GM18520 (cell line): ENCODE measurements at regions not wholly inside any gene's neighbourhood (a gene's known extent, or its start where the extent isn't known, plus 50 kb on each side); places are given as distances from the start of the nearest gene placed in this dataset.

Experiments
- ATAC-seq: cut with Tn5 transposase; IDR thresholded peaks from one replicate; pipeline ENCODE4 v1.9.1; 2021; ENCODE audit not compliant: unreplicated experiment

GRCh38 chr6:28732052-28732451 lies 191.7 kb downstream of the TRIM27 start:
- ATAC-seq: no peak

DNA sequence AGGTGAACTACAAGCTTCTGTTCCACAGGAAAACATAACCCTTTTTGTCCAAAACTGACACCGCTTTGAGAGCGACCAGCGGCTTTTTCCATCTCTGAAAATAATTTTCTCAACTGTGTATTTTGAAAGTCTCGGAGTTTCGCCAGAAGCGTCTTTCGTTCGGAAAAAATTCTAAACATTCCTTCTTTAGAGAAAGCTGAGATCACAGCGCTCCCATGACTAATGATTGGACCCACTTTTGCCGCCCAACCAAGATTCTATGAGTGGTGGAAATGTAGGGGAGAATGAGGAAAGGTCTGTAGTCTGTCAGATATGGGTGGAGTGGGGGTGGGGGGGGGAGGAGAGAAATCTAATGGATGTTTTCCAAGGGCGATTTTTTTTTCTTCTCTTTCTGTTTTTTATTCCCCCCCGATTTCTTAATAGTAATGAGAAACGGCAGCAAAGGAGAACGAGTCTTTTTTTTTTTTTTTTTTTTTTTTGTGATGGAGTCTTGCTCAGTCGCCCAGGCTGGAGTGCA lies 189.3 kb downstream of the TRIM27 start:
- no peak for ATAC-seq

DNA sequence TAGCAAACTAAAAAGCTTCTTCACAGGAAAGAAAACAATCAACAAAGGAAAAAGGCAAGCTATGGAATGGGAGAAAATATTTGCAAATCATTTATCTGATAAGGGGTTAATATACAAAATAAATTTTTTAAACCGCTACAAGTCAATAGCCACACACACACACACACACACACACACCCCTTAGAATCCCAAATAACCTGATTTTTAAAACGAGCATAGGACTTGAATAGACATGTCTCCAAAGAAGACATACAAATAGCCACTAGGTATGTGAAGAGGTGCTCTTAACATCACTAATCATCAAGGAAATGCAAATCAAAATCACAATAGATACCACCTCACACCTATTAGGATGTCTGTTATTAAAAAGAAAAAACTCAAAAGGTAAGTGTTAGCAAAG lies 187.7 kb downstream of the TRIM27 start:
- ATAC-seq: no peak

DNA sequence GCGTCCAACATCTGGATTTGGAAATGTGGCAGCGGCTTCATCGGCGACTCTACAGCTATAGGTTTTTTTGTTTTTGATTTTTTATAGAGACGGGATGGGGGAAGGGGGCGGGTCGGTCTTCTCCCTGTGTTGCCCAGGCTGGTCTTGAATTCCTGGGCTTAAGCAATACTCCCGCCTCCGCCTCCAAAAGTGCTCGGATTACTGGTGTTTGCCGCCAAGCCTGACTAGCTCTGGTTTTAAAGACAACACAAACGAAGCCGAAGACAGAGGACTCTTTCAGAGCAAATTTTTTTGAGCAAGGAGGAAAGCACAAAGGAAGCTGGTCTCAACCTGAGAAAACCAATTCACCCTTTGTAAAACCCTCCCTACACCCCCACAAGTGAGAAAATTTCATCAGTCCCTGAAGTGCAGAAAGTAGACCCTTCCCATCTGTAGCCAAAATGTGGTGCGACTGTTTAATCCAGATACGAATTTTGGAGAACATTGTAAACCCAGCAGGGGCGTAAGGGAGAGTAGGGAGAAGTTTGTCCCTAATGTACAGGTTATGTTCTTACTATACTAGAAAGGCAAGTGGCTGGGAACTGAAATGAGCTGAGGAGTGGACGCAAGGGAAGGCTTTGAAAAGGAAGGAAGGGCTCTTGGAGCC lies 185.9 kb downstream of the TRIM27 start:
- no peak for ATAC-seq

DNA sequence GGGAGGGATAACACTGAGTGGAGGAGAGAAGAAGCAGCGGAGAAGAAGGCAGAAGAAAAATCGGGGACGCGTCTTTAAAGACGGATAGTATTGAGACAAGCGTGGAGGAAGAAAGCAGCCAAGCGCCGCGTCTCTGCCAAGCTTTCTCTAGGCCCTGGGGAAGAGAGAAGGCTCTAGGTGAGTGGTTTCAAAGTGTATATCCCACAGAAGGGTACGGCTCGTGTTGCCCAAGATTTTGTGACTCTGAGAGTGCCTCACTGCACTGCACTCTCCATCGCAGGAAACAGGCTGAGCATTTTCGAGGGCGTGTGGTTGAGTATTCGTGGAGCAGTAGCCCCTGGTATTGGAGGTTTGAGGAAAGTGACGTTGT lies 185.4 kb downstream of the TRIM27 start:
- ATAC-seq: no peak

DNA sequence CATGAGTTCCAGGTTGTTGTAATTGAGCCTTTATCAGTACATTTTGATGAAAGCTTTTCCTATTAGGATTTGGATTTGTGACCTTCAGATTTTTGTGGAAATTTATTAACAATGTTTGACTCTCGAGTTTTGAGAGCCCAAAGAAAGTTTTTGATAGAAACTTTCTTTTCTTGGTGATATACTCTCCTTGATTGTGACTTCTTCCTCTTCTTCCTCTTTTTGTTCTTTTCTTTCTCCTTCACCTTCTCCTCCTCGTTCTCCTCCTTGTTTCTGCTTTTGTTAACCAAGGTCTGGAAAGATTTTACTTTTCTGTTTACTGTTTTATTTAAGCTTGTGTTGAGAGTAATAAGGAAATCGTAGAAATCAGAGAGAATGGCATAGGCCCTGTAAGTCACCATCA lies 182.4 kb downstream of the TRIM27 start:
- ATAC-seq: no peak

- ATAC-seq: no peak
Measured at GRCh38 chr6:28742668-28743270, 181.0 kb downstream of the TRIM27 start.

- ATAC-seq: no peak
Measured at GRCh38 chr6:28743271-28743789, 180.5 kb downstream of the TRIM27 start.

- ATAC-seq: no peak
Measured at GRCh38 chr6:28747083-28747630, 176.6 kb downstream of the TRIM27 start.

- ATAC-seq: no peak
Measured at GRCh38 chr6:28747631-28748157, 176.1 kb downstream of the TRIM27 start.

DNA sequence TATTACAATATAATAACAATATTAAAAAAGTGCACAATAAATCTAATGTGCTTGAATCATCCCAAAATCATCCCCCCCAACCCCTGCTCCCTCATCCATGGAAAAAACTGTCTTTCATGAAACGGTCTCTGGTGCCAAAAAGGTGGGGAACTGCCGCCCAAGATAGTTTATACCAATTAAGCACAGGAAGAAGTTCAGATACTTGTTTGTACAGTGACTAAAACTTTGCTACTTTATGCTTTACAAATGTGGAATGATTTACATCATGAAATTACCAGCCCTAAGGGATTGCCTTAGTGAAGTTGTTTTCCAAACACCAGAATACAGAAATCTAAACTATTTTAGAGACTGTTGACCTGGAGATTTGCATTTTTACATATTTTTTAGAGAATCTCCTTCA lies 175.6 kb downstream of the TRIM27 start:
- no peak for ATAC-seq

DNA sequence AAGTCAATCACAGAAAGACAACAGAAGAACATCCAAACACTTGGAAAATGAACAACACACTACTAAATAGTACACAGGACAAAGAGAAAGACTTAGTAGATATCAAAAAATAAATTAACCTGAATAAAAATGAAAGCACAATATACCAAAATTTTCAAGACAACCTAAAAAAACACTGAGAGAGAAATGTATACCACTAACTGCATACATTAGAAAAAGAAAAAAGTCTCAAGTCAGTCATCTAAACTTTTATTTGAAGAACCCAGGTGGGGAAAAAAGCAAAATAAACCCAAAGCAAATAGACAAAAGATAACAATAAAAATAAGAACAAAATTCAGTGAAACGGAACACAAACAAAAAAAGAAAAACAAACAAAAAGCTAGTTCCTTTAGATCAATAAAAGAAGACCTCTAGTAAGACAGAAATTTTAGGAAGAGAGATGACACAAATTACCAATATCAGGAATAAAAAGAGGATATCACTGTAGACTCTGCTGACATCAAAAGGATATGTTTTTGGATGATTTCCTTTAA lies 172.8 kb downstream of the TRIM27 start:
- ATAC-seq: no peak

GRCh38 chr6:28751514-28751913 lies 172.3 kb downstream of the TRIM27 start:
- ATAC-seq: no peak

- ATAC-seq: no peak
Measured at GRCh38 chr6:28751963-28752350, 171.8 kb downstream of the TRIM27 start.

DNA sequence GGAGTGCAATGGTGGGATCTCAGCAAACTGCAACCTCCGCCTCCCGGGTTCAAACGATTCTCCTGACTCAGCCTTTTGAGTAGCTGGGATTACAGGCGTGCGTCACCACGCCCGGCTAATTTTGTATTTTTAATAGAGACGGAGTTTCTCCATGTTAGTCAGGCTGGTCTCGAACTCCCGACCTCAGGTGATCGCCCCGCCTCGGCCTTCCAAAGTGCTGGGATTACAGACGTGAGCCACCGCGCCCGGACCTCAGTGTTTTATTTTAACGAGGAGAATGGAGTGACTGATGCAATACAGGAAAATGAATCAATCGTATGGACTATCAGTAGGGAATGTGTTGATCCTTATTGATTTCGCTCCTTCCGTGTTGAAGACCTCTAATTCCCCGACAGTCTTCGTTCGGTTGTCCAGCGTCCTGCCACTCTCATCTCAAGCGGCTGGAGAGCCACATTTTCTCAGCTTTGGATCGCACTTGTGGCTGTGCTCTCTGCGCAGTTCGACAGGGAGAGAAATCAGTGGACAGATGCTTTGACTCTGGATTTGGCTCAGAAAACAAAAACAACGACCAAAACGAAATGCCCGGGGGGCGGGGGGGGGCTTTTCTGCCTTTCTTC lies 166.2 kb downstream of the TRIM27 start:
- ATAC-seq: no peak

DNA sequence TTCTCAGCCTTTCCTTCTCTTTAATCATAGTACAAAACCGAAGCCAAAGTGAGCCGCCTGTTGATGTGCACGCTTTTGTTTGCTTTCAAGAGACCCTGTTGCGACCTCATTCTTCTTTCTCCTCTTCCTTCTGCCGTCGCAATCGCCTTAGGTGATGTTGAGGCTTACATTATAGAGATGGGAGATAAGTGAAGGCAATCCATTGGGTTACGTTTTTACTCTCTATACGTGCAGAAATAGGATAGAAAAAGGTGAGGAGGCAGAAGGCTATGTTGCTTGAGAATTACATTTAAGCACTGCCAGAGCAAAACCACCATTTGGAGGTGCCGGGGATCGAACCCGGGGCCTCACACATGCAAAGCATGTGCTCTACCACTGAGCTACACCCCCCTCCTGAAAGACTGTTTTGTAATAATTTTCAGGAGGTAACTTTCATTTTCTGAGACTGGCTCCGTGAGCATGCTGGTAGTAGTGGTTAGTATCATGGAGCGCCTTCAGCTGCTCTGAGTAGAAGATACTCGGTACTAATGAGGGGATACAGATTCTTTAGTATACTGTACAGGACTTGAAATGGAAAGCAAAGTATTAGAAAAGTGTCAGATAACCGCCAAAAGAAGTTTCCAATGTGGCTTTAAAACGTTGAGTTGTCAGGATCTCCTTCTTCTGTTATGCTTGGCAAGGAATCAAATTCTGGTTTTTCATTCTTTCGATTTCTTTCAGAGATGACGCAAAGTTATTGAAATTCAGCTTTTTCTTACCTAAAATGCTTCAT lies 165.6 kb downstream of the TRIM27 start:
- ATAC-seq: no peak

GRCh38 chr6:28758818-28759235 lies 165.0 kb downstream of the TRIM27 start:
- ATAC-seq: no peak

GRCh38 chr6:28764014-28764723 lies 159.6 kb downstream of the TRIM27 start:
- no peak for ATAC-seq

DNA sequence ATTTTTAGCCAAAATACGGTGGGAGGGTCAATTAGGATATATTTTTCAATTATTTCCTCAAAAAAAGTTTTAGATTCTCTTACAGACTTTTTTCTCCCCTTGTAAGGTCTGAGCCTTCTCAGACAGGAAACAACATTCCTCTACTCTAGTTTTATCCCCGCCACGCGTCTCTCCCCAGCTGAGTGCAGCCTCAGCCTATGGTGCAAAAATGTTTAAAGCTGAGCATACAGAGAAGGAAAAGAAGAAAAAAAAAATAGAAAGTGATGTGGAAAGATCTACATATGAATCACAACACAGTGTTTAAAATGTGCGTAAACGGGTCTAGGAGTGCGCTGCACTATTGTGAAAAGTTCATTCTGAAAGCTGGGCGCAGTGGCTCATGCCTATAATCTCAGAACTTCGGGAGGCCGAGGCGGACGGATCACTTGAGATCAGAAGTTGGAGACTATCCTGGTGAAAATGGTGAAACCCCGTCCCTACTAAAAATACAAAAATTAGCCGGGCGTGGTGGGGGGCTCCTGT lies 159.0 kb downstream of the TRIM27 start:
- no peak for ATAC-seq

- ATAC-seq: no peak
Measured at GRCh38 chr6:28765978-28766351, 157.8 kb downstream of the TRIM27 start.
